ENCODE measurements at regions not wholly inside any gene's neighbourhood (a gene's known extent, or its start where the extent isn't known, plus 50 kb on each side); places are given as distances from the start of the nearest gene placed in this dataset.

DNA sequence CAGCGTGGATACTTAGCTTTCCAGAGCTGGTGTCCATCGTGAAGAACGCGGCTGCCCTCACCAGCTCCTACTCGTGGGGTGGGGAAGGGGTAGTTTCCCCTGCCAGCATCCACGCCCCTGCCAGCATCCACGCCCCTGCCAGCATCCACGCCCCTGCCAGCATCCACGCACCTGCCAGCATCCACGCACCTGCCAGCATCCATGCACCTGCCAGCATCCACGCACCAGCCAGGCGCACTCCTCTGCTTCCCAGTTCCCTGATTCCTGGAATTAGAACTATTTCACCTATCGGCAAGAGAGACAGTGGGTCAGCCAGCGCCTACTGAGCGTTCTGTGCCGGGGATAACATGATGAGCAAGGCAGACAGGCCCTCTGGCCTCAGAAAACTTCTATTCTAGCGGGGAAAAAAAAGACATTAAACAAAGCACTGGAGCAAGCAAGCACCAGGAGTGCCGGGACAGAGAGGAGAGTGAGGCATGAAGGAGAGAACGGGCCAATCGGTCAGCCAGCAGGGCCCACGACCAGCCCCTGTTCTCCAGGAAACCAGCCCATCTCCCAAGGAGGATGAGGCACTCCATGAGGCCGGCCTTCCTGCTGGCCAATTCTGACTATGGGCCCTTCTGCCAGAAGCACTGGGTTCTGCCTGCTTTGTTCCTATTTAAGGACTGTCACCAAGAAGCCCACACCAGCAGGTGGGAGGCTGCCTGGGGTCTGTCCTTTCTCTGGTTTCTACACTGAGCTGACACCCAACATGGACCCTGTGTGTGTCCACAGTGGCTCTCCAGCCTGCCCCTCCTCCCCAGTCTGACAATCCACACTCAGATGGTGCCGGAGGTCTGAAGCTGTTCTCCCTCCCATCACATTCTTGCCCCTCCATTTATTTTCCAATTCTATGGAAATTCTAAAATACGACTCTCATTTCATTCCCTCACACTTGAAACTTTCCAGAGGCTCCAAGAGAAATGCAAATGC is 78.4 kb upstream of the SALL3 start:
- no peak for DNase-seq (ENCODE audit: low read depth)
- TF ChIP-seq, protein P1, sequence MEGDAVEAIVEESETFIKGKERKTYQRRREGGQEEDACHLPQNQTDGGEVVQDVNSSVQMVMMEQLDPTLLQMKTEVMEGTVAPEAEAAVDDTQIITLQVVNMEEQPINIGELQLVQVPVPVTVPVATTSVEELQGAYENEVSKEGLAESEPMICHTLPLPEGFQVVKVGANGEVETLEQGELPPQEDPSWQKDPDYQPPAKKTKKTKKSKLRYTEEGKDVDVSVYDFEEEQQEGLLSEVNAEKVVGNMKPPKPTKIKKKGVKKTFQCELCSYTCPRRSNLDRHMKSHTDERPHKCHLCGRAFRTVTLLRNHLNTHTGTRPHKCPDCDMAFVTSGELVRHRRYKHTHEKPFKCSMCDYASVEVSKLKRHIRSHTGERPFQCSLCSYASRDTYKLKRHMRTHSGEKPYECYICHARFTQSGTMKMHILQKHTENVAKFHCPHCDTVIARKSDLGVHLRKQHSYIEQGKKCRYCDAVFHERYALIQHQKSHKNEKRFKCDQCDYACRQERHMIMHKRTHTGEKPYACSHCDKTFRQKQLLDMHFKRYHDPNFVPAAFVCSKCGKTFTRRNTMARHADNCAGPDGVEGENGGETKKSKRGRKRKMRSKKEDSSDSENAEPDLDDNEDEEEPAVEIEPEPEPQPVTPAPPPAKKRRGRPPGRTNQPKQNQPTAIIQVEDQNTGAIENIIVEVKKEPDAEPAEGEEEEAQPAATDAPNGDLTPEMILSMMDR (conservative IDR thresholded peaks at IDR 0.05; ENCODE audit: low read length): no peak
- no peak overlapping the region for H3K4me3 ChIP-seq (ENCODE audit: low read length)

DNA sequence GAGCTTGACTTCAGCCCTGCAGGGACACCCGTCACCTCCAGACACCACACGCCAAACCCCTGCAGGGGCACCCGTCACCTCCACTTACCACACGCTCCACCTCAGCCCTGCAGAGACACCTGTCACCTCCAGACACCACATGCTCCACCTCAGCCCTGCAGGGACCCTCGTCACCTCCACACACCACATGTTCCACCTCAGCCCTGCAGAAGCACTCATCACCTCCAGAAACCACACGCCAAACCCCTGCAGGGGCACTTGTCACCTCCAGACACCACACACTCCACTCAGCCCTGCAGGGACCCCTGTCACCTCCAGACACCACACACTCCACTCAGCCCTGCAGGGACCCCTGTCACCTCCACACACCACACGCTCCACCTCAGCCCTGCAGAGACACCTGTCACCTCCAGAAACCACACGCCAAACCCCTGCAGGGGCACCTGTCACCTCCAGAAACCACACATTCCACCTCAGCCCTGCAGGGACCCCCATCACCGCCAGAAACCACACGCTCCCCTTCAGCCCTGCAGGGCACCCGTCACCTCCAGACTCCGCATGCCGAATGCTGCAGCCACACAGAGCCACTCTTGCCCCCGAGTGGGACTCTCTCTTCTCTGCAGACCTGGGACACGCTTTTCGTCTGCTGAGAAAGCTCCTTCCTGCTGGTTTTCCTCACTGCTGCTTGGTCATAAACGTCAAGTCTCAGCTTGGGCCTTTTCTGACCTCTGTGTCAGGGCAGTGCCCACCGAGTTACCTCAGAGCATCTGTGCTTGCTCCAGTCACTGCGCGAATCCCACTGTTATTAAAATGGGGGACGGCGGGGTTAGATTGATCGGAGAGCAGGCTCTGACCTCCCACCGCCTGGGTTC is 77.5 kb upstream of the SALL3 start:
- TF ChIP-seq, protein P1 (conservative IDR thresholded peaks at IDR 0.05; ENCODE audit: low read length): no peak

DNA sequence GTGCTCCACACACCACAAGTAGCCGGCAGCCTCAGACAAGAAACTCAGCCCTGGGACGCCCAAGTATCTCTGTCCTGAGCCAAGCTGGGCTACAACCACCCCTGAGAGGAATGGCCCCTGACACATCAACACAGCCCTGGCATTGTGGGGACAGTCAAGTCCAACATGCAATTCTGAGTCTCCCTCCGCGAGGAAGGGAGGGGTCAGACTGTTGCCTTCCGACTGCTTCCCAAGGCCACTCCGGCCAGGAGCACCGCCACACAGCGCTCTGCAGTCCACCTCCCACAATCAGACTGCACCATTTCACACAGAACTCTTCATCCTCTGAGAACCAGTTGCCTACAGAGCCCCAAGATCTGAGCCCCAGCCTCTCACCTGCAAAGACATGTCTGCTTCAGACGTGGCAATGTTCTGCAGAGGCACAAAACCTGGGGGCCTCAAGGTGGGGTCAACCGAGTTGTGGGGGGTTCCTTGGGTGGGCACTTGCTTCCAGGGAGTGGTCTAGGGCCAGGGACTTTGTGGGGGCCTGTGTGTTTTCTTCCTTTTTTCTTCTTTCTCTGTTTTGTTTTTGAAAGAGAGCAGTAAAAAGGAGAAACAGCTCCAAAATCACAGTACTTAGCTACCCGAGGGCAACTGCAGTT is 76.7 kb upstream of the SALL3 start:
- TF ChIP-seq, protein P1 (conservative IDR thresholded peaks at IDR 0.05; ENCODE audit: low read length): no peak
- DNase-seq (ENCODE audit: low read depth): no peak
- H3K4me3 ChIP-seq (ENCODE audit: low read length): no peak overlapping the region

More for the DNA sequence above, 77.5 kb upstream of the SALL3 start:
- no peak overlapping the region for H3K4me3 ChIP-seq (ENCODE audit: low read length)
- DNase-seq (ENCODE audit: low read depth): no peak

DNA sequence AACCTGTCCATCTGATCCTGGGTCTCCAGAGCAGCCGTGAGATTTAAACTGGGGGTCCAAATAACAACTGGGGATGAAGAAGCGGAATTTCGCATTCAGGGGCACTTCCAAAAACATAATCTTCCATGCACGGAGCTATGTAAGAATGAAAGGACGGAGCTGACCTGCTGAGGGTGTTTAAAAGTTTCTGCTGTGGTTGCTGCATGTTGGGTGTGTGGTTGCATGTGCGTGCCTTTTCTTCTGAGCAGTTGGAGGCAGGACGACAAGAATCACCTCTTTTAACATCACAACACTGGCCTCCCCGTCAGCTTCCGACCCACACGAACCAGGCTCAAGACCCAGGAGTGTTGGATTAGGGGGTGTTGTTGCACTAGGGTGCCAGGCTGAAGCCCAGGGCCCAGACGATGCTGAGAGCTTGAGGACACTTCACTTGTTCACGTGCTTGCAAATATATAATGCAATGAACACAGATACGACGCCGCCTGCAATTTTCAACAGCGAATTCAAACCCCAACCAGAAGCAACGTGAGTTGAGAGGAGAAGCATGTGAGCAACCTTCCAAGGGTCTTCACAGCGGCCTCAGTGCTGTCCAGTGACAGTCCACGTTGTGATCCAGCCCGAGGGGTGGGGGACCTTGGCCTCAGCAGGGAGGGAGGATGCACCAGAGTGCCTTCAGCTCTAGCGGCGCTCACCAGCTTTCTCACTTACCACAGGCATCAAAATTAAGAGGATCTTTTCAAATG is 76.0 kb upstream of the SALL3 start:
- DNase-seq (ENCODE audit: low read depth): no peak
- H3K4me3 ChIP-seq (ENCODE audit: low read length): no peak overlapping the region
- TF ChIP-seq, protein P1 (conservative IDR thresholded peaks at IDR 0.05; ENCODE audit: low read length): no peak

DNA sequence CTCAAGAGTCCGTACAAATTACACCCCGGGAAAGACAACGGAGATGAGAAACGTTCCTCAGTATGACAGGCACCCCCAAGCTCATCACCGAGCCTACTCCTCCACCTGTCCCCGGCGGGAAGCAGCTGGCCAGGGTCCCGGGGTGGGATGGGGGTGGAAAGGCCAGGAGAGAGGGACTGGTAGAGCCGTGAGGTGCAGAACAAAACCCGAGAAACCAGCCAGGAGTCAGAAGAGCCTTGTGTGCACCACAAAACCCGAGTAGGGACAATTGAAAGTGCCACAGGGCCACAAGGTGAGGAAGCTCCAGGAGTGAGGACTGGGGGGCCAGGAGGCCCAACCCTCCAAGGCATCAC is 75.5 kb upstream of the SALL3 start:
- TF ChIP-seq, protein P1 (conservative IDR thresholded peaks at IDR 0.05; ENCODE audit: low read length): no peak
- H3K4me3 ChIP-seq (ENCODE audit: low read length): no peak overlapping the region
- DNase-seq (ENCODE audit: low read depth): no peak

DNA sequence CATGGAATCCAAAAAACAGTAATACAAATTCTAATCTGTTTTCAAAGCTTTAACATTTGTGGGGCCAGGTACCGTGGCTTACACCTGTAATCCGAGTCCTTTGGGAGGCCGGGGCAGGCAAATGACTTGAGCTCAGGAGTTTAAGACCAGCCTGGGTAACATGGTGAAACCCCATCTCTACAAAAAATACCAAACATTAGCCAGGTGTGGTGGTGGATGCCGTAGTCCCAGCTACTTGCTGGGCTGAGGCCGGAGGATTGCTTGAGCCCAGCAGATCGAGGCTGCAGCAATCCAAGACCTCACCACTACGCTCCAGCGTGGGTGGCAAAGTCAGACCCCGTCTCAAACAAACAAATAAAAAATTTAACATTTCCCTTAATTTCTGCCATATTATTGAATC is 74.3 kb upstream of the SALL3 start:
- H3K4me3 ChIP-seq (ENCODE audit: low read length): no peak overlapping the region
- DNase-seq (ENCODE audit: low read depth): no peak
- TF ChIP-seq, protein P1 (conservative IDR thresholded peaks at IDR 0.05; ENCODE audit: low read length): no peak

Data from AG10803 (cell line).